ENCODE measurements at regions not wholly inside any gene's neighbourhood (a gene's known extent, or its start where the extent isn't known, plus 50 kb on each side); places are given as distances from the start of the nearest gene placed in this dataset.

- intact Hi-C loops (cut with DNase I; ENCODE audit: low total_unique reads) = no loop called here
- DNase-seq = no peak
Measured at GRCh38 chr13:54927538-54927937, 1898.9 kb downstream of the OLFM4 start.

GRCh38 chr13:54928071-54928470, 1899.5 kb downstream of the OLFM4 start:
- TF ChIP-seq POLR2A (IDR thresholded peaks at IDR 0.05) (no peak), EP300 (IDR thresholded peaks at IDR 0.05) (no peak), CTCF (IDR thresholded peaks at IDR 0.05) (no peak), POLR2AphosphoS5 (IDR thresholded peaks at IDR 0.05) (no peak)
- H3K4me3 ChIP-seq = no peak overlapping the region
- DNase-seq = no peak
- intact Hi-C loops (cut with DNase I; ENCODE audit: low total_unique reads) = no loop called here
- WGBS, 5 donors = 88 to 96% (median 93%) methylated on average over 2 of the region's 2 CpGs
- H3K36me3 ChIP-seq = no peaks in the 10 kb centered on the region
- H3K9me3 ChIP-seq = peaks cover 0 to 8% (median 4%) of the 10 kb centered on the region in 4 donors
- no peaks in the 10 kb centered on the region for H3K4me1 ChIP-seq
- H3K27ac ChIP-seq = no peak overlapping the region
- no peaks in the 10 kb centered on the region for H3K27me3 ChIP-seq

More at GRCh38 chr13:54927538-54927937, 1898.9 kb downstream of the OLFM4 start:
- TF ChIP-seq EP300 (IDR thresholded peaks at IDR 0.05) = no peak
- TF ChIP-seq POLR2A (IDR thresholded peaks at IDR 0.05) = no peak
- TF ChIP-seq CTCF (IDR thresholded peaks at IDR 0.05) = no peak
- no peak for TF ChIP-seq POLR2AphosphoS5 (IDR thresholded peaks at IDR 0.05)
- no peak overlapping the region for H3K27ac ChIP-seq
- H3K36me3 ChIP-seq = no peaks in the 10 kb centered on the region
- peaks cover 0 to 8% (median 4%) of the 10 kb centered on the region in 4 donors for H3K9me3 ChIP-seq
- no peaks in the 10 kb centered on the region for H3K4me1 ChIP-seq
- H3K4me3 ChIP-seq = no peak overlapping the region
- H3K27me3 ChIP-seq = no peaks in the 10 kb centered on the region

GRCh38 chr13:54934121-54934520, 1905.5 kb downstream of the OLFM4 start:
- no peak overlapping the region for H3K27ac ChIP-seq
- H3K36me3 ChIP-seq = no peaks in the 10 kb centered on the region
- TF ChIP-seq POLR2A (IDR thresholded peaks at IDR 0.05) (no peak), POLR2AphosphoS5 (IDR thresholded peaks at IDR 0.05) (no peak), CTCF (IDR thresholded peaks at IDR 0.05) (no peak), EP300 (IDR thresholded peaks at IDR 0.05) (no peak)
- peaks cover 0 to 11% (median 0%) of the 10 kb centered on the region in 4 donors for H3K9me3 ChIP-seq
- H3K4me1 ChIP-seq = no peaks in the 10 kb centered on the region
- H3K27me3 ChIP-seq = no peaks in the 10 kb centered on the region
- no peak for DNase-seq
- intact Hi-C loops (cut with DNase I; ENCODE audit: low total_unique reads) = no loop called here
- WGBS, 5 donors = 34 to 58% (median 38%) methylated on average over 3 of the region's 3 CpGs
- no peak overlapping the region for H3K4me3 ChIP-seq

- no peak overlapping the region for H3K4me3 ChIP-seq
- H3K36me3 ChIP-seq = no peaks in the 10 kb centered on the region
- H3K9me3 ChIP-seq = no peaks in the 10 kb centered on the region
- H3K27me3 ChIP-seq = no peaks in the 10 kb centered on the region
- WGBS, 5 donors = 23 to 39% (median 34%) methylated on average over 1 of the region's 1 CpG
- H3K27ac ChIP-seq = no peak overlapping the region
- intact Hi-C loops (cut with DNase I; ENCODE audit: low total_unique reads) = no loop called here
- H3K4me1 ChIP-seq = no peaks in the 10 kb centered on the region
- TF ChIP-seq EP300 (IDR thresholded peaks at IDR 0.05) (no peak), POLR2A (IDR thresholded peaks at IDR 0.05) (no peak), CTCF (IDR thresholded peaks at IDR 0.05) (no peak), POLR2AphosphoS5 (IDR thresholded peaks at IDR 0.05) (no peak)
- no peak for DNase-seq
Measured at GRCh38 chr13:54945973-54946372, 1917.4 kb downstream of the OLFM4 start.

Measured in stomach (tissue), 8 donors.